H1 (cell line): ENCODE measurements at regions not wholly inside any gene's neighbourhood (a gene's known extent, or its start where the extent isn't known, plus 50 kb on each side); places are given as distances from the start of the nearest gene placed in this dataset.

ENCODE experiments used
- ATF2 ChIP-seq: IDR thresholded peaks from 2 replicates; pipeline ENCODE4 v1.6.1; 2012; ENCODE audit warnings: low read length, inconsistent platforms
- CTCF ChIP-seq, 3 experiments: IDR thresholded peaks; 1 replicate in 2 of 3; 2 replicates in 1 of 3; pipeline versions ENCODE4 v1.5.1 to v1.6.1; 2011; ENCODE audit warnings: low read length in 3 of 3, mild to moderate bottlenecking in 3 of 3, inconsistent platforms in 2 of 3, low read depth in 1 of 3, moderate library complexity in 1 of 3; ENCODE audit not compliant: insufficient read depth in 1 of 3; ENCODE audit errors: control extremely low read depth in 1 of 3

GRCh38 chr1:229033480-229033879 is 237.4 kb upstream of the RAB4A start:
- TF ChIP-seq CTCF (IDR thresholded peaks at IDR 0.05; ENCODE audit: control extremely low read depth in 1 of 3, insufficient read depth in 1 of 3, low read depth in 1 of 3, low read length in 3 of 3) (no peak), ATF2 (no peak)
